CD1c-positive myeloid dendritic cell (primary cell): ENCODE measurements at regions not wholly inside any gene's neighbourhood (a gene's known extent, or its start where the extent isn't known, plus 50 kb on each side); places are given as distances from the start of the nearest gene placed in this dataset.
"Not testable (repeated sequence)": the region's sequence is repeated elsewhere in the genome, so short reads cannot be mapped to it uniquely, and the experiment has no call there.

Source experiments
- DNase-seq: peaks from one replicate; pipeline ENCODE4 v3.0.0-alpha.2; 2016; ENCODE audit errors: extremely low spot score

GRCh38 chr5:52255308-52255707 lies 532.4 kb upstream of the ITGA1 start:
- DNase-seq: no peak

GRCh38 chr5:52262844-52263243 lies 524.9 kb upstream of the ITGA1 start:
- no peak for DNase-seq

GRCh38 chr5:52269401-52269800 lies 518.3 kb upstream of the ITGA1 start:
- no peak for DNase-seq

- DNase-seq: no peak
Measured at GRCh38 chr5:52269859-52270258, 517.9 kb upstream of the ITGA1 start.

GRCh38 chr5:52275639-52276038 lies 512.1 kb upstream of the ITGA1 start:
- DNase-seq: no peak

GRCh38 chr5:52277101-52277500 lies 510.6 kb upstream of the ITGA1 start:
- DNase-seq: no peak

- no peak for DNase-seq
Measured at GRCh38 chr5:52282647-52283046, 505.1 kb upstream of the ITGA1 start.

GRCh38 chr5:52283221-52283620 lies 504.5 kb upstream of the ITGA1 start:
- DNase-seq: no peak

GRCh38 chr5:52300703-52301372 lies 486.9 kb upstream of the ITGA1 start:
- DNase-seq: no peak

GRCh38 chr5:52304816-52305215 lies 482.9 kb upstream of the ITGA1 start:
- not testable (repeated sequence) for DNase-seq

GRCh38 chr5:52328220-52328806 lies 459.4 kb upstream of the ITGA1 start:
- DNase-seq: no peak

GRCh38 chr5:52331725-52332124 lies 456.0 kb upstream of the ITGA1 start:
- no peak for DNase-seq

GRCh38 chr5:52334367-52334766 lies 453.3 kb upstream of the ITGA1 start:
- DNase-seq: no peak

- no peak for DNase-seq
Measured at GRCh38 chr5:52339285-52339684, 448.4 kb upstream of the ITGA1 start.

GRCh38 chr5:52342361-52342760 lies 445.4 kb upstream of the ITGA1 start:
- no peak for DNase-seq

GRCh38 chr5:52356311-52356918 lies 431.3 kb upstream of the ITGA1 start:
- DNase-seq: no peak

GRCh38 chr5:52359261-52359660 lies 428.5 kb upstream of the ITGA1 start:
- DNase-seq: no peak

GRCh38 chr5:52360985-52361384 lies 426.7 kb upstream of the ITGA1 start:
- DNase-seq: no peak

GRCh38 chr5:52374286-52374685 lies 413.4 kb upstream of the ITGA1 start:
- no peak for DNase-seq

- DNase-seq: no peak
Measured at GRCh38 chr5:52375969-52376368, 411.7 kb upstream of the ITGA1 start.

GRCh38 chr5:52376592-52376991 lies 411.1 kb upstream of the ITGA1 start:
- DNase-seq: no peak

- no peak for DNase-seq
Measured at GRCh38 chr5:52378237-52378636, 409.5 kb upstream of the ITGA1 start.

GRCh38 chr5:52388349-52388748 lies 399.4 kb upstream of the ITGA1 start:
- DNase-seq: no peak
